ENCODE measurements at regions not wholly inside any gene's neighbourhood (a gene's known extent, or its start where the extent isn't known, plus 50 kb on each side); places are given as distances from the start of the nearest gene placed in this dataset.

DNA sequence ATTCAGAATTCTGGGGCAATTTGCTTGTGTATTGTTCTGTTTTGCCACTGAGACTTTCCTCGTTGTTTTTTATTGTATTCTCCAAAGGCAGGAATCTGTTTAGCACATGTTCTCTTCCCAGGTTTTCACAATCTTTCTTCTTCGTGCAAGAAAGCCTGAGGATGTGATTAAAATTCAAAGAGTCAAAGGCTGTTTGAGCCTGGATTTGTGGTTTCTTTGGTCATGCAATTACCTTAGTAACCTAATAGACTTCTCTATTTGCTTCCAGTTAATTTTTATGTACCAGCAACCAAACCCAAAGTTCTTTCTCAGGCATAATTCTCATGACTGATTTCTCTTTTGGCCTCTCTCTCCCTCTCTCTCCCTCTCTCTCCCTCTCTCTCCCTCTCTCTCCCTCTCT, 1420.1 kb upstream of the TENM3 start:
- WGBS, 2 experiments (ENCODE audit: extremely low coverage in 2 of 2, insufficient read length in 1 of 2): no CpG with 5 or more reads among the region's 2 CpGs
- no peak overlapping the region for H2AK9ac ChIP-seq (replicated peaks; ENCODE audit: low read depth, low read length, poor library complexity)
- H2BK15ac ChIP-seq (ENCODE audit: low read depth, low read length): no peak overlapping the region

More for the DNA sequence above, 1420.1 kb upstream of the TENM3 start:
- Histone ChIP-seq H3K4me1 (ENCODE audit: control insufficient read depth, insufficient read depth, low read length) (0 out of 2 replicates have a peak, but pooled peaks cover 2% of the 10 kb centered on the region), H3K36me3 (ENCODE audit: control insufficient read depth, insufficient read depth, low read length) (no peaks in the 10 kb centered on the region), H3K9me1 (ENCODE audit: insufficient read depth, low read length) (no peaks in the 10 kb centered on the region), H4K8ac (ENCODE audit: low read depth in 2 of 2, low read length in 2 of 2) (no peak overlapping the region), H3K4me2 (ENCODE audit: low read depth, low read length) (no peak overlapping the region), H3K9me3 (ENCODE audit: control insufficient read depth, insufficient read depth, low read length) (no peaks in the 10 kb centered on the region), H3K27ac (ENCODE audit: insufficient read depth, low read length) (no peak overlapping the region), H4K91ac (ENCODE audit: insufficient read depth, low read depth, low read length) (no peak overlapping the region), H2AFZ (replicated peaks; ENCODE audit: low read length, poor library complexity) (no peak overlapping the region), H2BK120ac (ENCODE audit: low read depth, low read length) (no peak overlapping the region), H3K79me1 (ENCODE audit: low read depth in 1 of 2, low read length in 2 of 2) (no peaks in the 10 kb centered on the region), H4K5ac (ENCODE audit: low read depth, low read length) (no peak overlapping the region), H2BK20ac (ENCODE audit: low read depth, low read length) (no peak overlapping the region), H2BK5ac (ENCODE audit: low read depth, low read length, poor library complexity, severe bottlenecking) (no peak overlapping the region), H3K56ac (ENCODE audit: extremely low read depth, insufficient read depth, low read length) (no peak overlapping the region), H3K9ac (ENCODE audit: low read depth, low read length) (no peak overlapping the region), H2AK5ac (ENCODE audit: low read depth, low read length) (no peak overlapping the region), H3K18ac (ENCODE audit: low read depth, low read length) (no peak overlapping the region), H4K20me1 (ENCODE audit: insufficient read depth, low read length) (no peaks in the 10 kb centered on the region), H3K23ac (ENCODE audit: low read depth, low read length) (no peak overlapping the region), H3K14ac (replicated peaks; ENCODE audit: low read depth, low read length) (no peak overlapping the region), H3K27me3 (ENCODE audit: control insufficient read depth, insufficient read depth, low read length) (no peaks in the 10 kb centered on the region), H3K4ac (ENCODE audit: low read depth, low read length) (no peak overlapping the region), H3K4me3 (ENCODE audit: insufficient read depth, low read depth, low read length) (no peak overlapping the region)
- BruUV-seq (replicated peaks): no TSS peak
- no peak for TF ChIP-seq SMC3 (IDR thresholded peaks at IDR 0.05; ENCODE audit: low read depth, low read length)
- no peak for TF ChIP-seq BHLHE40 (IDR thresholded peaks at IDR 0.05; ENCODE audit: low read depth, low read length)
- no peak for TF ChIP-seq RCOR1 (IDR thresholded peaks at IDR 0.05; ENCODE audit: insufficient replicate concordance, low read length)
- no peak for TF ChIP-seq RAD21 (IDR thresholded peaks at IDR 0.05; ENCODE audit: low read length)
- TF ChIP-seq, protein P1, sequence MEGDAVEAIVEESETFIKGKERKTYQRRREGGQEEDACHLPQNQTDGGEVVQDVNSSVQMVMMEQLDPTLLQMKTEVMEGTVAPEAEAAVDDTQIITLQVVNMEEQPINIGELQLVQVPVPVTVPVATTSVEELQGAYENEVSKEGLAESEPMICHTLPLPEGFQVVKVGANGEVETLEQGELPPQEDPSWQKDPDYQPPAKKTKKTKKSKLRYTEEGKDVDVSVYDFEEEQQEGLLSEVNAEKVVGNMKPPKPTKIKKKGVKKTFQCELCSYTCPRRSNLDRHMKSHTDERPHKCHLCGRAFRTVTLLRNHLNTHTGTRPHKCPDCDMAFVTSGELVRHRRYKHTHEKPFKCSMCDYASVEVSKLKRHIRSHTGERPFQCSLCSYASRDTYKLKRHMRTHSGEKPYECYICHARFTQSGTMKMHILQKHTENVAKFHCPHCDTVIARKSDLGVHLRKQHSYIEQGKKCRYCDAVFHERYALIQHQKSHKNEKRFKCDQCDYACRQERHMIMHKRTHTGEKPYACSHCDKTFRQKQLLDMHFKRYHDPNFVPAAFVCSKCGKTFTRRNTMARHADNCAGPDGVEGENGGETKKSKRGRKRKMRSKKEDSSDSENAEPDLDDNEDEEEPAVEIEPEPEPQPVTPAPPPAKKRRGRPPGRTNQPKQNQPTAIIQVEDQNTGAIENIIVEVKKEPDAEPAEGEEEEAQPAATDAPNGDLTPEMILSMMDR (conservative IDR thresholded peaks at IDR 0.05; ENCODE audit: low read depth, low read length): no peak
- TF ChIP-seq MAFK (IDR thresholded peaks at IDR 0.05; ENCODE audit: low read depth, low read length): no peak
- no peak for TF ChIP-seq MXI1 (IDR thresholded peaks at IDR 0.05; ENCODE audit: borderline replicate concordance, low read depth, low read length)
- TF ChIP-seq CHD1 (IDR thresholded peaks at IDR 0.05; ENCODE audit: low read depth, low read length): no peak
- no peak for TF ChIP-seq FOS (IDR thresholded peaks at IDR 0.05; ENCODE audit: low read depth, low read length)
- dilution Hi-C loops (cut with HindIII; ENCODE audit: low sequenced_read_pairs, unreplicated experiment): no loop called here
- no peak for DNase-seq
- in situ Hi-C loops (cut with MboI; ENCODE audit: low sequenced_read_pairs): no loop called here
- POLR2A ChIA-PET (ENCODE audit: unreplicated experiment): no interaction called here
- CTCF ChIA-PET: no interaction called here
- ATAC-seq (ENCODE audit: low read depth): no peak
- intact Hi-C loops (cut with micrococcal nuclease): no loop called here

Measured in IMR-90 (cell line).